IPS DF 6.9 (cell line): ENCODE measurements at regions not wholly inside any gene's neighbourhood (a gene's known extent, or its start where the extent isn't known, plus 50 kb on each side); places are given as distances from the start of the nearest gene placed in this dataset.
"Not testable (repeated sequence)": the region's sequence is repeated elsewhere in the genome, so short reads cannot be mapped to it uniquely, and the experiment has no call there.

ENCODE experiments used
- DNase-seq: peaks from one replicate; pipeline ENCODE4 v3.0.0-alpha.2; 2013; ENCODE audit warnings: low read depth, low spot score
- H3K27ac ChIP-seq: one replicate; pipeline ENCODE4 v1.5.1; 2013; ENCODE audit warnings: low read length, control low read depth
- H3K27me3 ChIP-seq: 2 replicates; pipeline ENCODE4 v1.6.1; 2013; ENCODE audit warnings: mild to moderate bottlenecking, low read length; ENCODE audit not compliant: control insufficient read depth, insufficient read depth
- H3K36me3 ChIP-seq: 2 replicates; pipeline ENCODE4 v1.6.1; 2013; ENCODE audit warnings: low read length; ENCODE audit not compliant: control insufficient read depth, insufficient read depth
- H3K4me1 ChIP-seq: 2 replicates; pipeline ENCODE4 v1.6.1; 2013; ENCODE audit warnings: low read length; ENCODE audit not compliant: control insufficient read depth, insufficient read depth
- H3K4me3 ChIP-seq: 2 replicates; pipeline ENCODE4 v1.5.1; 2013; ENCODE audit warnings: mild to moderate bottlenecking, low read length
- H3K9me3 ChIP-seq: 2 replicates; pipeline ENCODE4 v1.6.1; 2013; ENCODE audit warnings: low read length, inconsistent platforms; ENCODE audit not compliant: control insufficient read depth, insufficient read depth
- WGBS: extraction: QIAGEN DNeasy Blood & Tissue Kit; methylation state at CpG from one replicate; pipeline ENCODE4 v1.1.7; 2013; ENCODE audit warnings: mixed read lengths, missing lambda C conversion rate; ENCODE audit not compliant: insufficient read length, insufficient coverage; 5-methylcytosine and 5-hydroxymethylcytosine counted together

DNA sequence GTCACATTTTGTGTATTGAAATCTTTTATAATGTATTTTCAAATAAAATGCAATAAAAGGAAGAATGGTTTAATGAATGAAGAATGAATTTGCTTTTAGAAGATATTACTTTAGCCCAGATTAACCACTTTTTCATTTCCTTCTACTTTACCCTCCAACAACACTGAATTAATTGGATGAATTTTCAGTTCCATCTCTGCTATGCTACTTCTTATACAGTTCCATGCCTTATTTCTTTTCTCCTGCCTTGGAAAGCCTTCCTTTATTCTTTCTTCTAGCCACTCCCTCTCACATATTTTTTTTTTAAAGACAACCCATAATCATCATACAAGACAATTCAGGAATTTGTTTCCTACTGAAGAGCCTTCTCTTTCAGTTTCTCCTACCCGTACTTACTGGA lies 296.6 kb upstream of the TNC start:
- DNase-seq: no peak
- H3K4me1 ChIP-seq: no peaks in the 10 kb centered on the region; the same call in 1 of the 2 replicates
- H3K4me3 ChIP-seq: no peak overlapping the region
- WGBS: no CpG with 5 or more reads among the region's 1 CpG
- no peak overlapping the region for H3K27ac ChIP-seq
- no peaks in the 10 kb centered on the region; the same call in 1 of the 2 replicates for H3K27me3 ChIP-seq
- H3K36me3 ChIP-seq: no peaks in the 10 kb centered on the region
- no peaks in the 10 kb centered on the region for H3K9me3 ChIP-seq

DNA sequence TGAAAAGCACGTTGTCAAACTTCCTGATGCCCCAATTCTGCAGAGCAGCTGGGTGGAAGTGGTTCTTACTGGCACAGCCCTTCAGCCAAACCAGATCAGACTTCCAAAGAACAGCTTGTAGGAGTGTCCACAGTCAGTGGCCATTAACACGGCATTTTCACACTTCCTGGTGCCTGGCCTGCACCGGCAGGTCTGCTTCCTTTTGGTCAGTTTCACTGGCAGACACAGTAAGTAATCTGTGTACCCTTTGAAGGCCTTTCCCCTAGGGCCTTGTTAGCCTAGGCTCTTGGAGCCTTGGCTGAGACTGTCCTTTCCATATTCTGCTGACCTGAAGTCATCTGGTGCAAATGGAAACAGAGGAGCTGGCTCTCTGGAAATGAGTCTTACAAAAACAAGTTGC lies 297.5 kb upstream of the TNC start:
- WGBS: no CpG with 5 or more reads among the region's 3 CpGs
- Histone ChIP-seq H3K36me3 (no peaks in the 10 kb centered on the region), H3K27ac (no peak overlapping the region), H3K27me3 (no peaks in the 10 kb centered on the region; the same call in 1 of the 2 replicates), H3K4me1 (no peaks in the 10 kb centered on the region; the same call in 1 of the 2 replicates), H3K9me3 (no peaks in the 10 kb centered on the region), H3K4me3 (no peak overlapping the region)
- no peak for DNase-seq

DNA sequence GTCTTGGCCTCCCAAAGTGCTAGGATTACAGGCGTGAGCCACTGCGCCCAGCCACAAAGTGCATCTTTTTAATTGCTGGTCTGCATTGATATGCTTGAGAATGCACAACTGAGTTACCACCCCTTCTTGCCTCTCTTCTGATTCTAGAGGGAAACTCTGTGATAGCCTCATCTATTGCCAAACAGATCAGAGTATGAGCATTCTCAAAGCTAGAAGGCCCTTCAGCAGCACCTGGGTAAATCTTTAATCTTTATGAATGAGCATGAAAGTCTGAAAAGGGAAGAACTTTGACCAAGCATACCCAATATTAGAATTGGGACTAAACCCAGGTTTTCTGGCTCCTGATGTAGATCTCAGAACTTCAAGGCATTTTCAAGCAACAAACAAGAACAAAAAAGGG lies 298.3 kb upstream of the TNC start:
- DNase-seq: no peak
- no CpG with 5 or more reads among the region's 2 CpGs for WGBS
- H3K27ac ChIP-seq: no peak overlapping the region
- H3K36me3 ChIP-seq: no peaks in the 10 kb centered on the region
- no peaks in the 10 kb centered on the region for H3K9me3 ChIP-seq
- no peak overlapping the region for H3K4me3 ChIP-seq
- H3K27me3 ChIP-seq: no peaks in the 10 kb centered on the region; the same call in 1 of the 2 replicates
- H3K4me1 ChIP-seq: no peaks in the 10 kb centered on the region; the same call in 1 of the 2 replicates

DNA sequence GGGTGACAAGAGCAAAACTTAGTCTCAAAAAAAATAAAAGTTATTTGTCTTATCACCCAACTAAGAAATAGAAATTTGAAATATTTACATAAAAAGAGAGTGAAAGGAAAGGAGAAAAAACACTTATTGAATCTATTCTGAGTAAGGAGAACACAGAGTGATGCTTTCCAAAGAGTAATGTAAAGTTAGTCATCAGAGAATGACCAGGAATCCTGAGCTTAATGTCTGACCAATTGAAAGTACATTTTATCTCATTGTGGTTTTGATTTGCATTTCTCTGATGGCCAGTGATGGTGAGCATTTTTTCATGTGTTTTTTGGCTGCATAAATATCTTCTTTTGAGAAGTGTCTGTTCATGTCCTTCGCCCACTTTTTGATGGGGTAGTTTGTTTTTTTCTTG lies 300.2 kb upstream of the TNC start:
- no CpG with 5 or more reads among the region's 1 CpG for WGBS
- not testable (repeated sequence) for H3K27ac ChIP-seq, DNase-seq

DNA sequence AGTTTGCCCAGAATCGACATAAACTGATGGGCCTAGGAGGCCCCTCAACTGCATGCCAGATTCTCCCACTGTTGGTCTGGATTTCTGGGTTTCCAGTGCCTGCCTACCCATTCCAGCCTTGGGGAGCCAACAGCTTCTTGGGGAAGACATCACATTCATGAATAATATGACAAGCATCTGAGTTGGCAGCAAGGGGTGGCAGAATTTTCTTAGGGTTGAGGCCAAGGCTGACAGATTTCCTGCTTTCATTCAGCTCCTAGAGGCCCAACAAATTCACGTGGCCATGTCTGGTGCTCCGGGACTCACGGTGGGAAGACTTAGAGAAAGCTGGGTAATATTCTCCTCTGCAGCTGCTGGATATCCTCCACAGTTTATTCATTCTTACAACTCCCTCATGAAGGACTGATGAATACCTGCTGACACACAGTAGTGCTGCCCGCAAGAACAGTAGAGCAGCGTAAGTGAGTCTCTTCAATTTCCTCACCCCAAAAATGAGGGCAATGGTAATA lies 305.0 kb upstream of the TNC start:
- no peaks in the 10 kb centered on the region for H3K36me3 ChIP-seq
- no peak overlapping the region for H3K27ac ChIP-seq
- no peak overlapping the region for H3K4me3 ChIP-seq
- H3K4me1 ChIP-seq: no peaks in the 10 kb centered on the region
- H3K27me3 ChIP-seq: no peaks in the 10 kb centered on the region
- no peaks in the 10 kb centered on the region; the same call in 1 of the 2 replicates for H3K9me3 ChIP-seq
- DNase-seq: no peak
- no CpG with 5 or more reads among the region's 6 CpGs for WGBS

More for the DNA sequence above, 300.2 kb upstream of the TNC start:
- H3K36me3 ChIP-seq, H3K4me1 ChIP-seq, H3K27me3 ChIP-seq, H3K4me3 ChIP-seq, H3K9me3 ChIP-seq: not testable (repeated sequence)

DNA sequence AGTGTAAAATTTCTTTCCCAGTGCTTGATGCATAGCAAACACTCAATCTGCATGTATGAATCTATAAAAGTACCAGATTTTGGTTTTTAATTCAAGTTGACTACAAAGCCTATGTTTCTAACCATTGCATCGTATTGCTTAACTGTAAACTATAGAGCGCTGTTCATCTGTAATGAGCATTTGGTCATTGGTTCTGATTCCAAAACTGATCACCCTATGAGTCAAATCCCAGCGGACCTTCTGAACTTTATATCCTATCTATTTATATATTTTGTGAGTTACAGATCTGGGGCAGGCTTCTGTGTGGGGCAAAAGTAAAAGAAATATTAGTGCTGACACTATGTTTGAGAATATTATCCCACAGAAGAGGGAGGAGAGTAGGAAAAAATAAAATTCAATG lies 305.7 kb upstream of the TNC start:
- Histone ChIP-seq H3K4me3 (no peak overlapping the region), H3K27me3 (no peaks in the 10 kb centered on the region), H3K9me3 (no peaks in the 10 kb centered on the region; the same call in 1 of the 2 replicates), H3K36me3 (no peaks in the 10 kb centered on the region), H3K27ac (no peak overlapping the region), H3K4me1 (no peaks in the 10 kb centered on the region)
- no CpG with 5 or more reads among the region's 3 CpGs for WGBS
- DNase-seq: no peak

DNA sequence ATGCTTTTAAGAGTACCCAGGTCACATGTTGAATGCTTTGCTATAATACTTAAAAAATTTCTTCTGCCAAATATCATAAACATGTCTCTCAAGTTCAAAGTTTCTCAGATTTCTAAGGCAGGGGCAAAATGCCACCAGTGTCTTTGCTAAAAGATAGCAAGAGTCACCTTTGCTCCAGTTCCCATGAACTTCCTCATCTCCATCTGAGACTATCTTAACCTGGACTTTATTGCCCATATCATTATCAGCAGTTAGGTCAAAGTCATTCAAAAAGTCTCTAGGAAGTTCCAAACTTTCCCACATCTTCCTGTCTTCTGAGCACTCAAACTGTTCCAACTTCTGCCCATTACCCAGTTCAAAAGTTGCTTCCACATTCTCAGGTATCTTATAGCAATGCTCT lies 307.6 kb upstream of the TNC start:
- no peaks in the 10 kb centered on the region for H3K36me3 ChIP-seq
- H3K9me3 ChIP-seq: no peaks in the 10 kb centered on the region; the same call in 1 of the 2 replicates
- H3K27me3 ChIP-seq: no peaks in the 10 kb centered on the region
- no peak overlapping the region for H3K4me3 ChIP-seq
- H3K27ac ChIP-seq: no peak overlapping the region
- no peak for DNase-seq
- H3K4me1 ChIP-seq: no peaks in the 10 kb centered on the region

DNA sequence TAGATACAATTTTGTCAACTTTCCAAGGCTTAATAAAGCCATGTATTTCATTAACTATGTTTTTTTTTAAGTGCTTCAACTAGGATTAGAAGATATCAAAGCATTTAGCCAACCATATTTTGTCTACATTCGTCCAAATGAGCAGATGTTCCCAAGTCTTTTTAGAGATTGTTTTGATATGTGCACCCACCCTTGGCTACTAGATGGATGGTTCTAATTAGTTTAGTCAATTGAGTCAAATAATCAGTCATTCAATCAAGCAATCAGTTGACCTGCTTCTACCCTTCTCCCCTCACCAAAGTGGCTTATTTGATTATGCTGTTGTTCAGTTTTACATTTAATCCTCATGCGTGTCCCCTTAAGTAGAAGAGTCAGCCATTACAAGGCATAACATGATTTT lies 319.5 kb upstream of the TNC start:
- H3K4me3 ChIP-seq: no peak overlapping the region
- WGBS: no CpG with 5 or more reads among the region's 2 CpGs

DNA sequence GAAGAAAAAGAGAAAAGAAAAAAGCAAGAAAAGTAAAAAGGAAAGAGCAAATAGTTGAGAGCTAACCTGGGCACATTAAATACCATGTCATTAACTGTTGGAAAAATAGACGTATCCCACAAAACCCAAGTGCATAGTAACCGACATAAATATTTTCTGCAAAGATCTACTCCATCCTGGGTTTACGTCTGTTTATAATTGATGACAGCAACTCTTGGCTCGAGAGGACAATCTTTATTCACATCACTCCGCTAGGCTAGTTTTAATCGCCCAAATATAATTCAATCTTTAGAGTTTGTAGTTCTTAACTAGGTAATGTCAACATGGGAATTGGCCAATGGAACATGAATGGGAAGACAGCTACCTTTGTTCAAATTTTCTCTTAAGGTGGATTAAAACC lies 321.7 kb upstream of the TNC start:
- no peaks in the 10 kb centered on the region for H3K9me3 ChIP-seq
- no peak overlapping the region for H3K27ac ChIP-seq
- no peak overlapping the region for H3K4me3 ChIP-seq
- no peaks in the 10 kb centered on the region for H3K36me3 ChIP-seq
- WGBS: no CpG with 5 or more reads among the region's 6 CpGs
- H3K27me3 ChIP-seq: no peaks in the 10 kb centered on the region
- DNase-seq: no peak
- H3K4me1 ChIP-seq: no peaks in the 10 kb centered on the region

More for the DNA sequence above, 319.5 kb upstream of the TNC start:
- H3K36me3 ChIP-seq: no peaks in the 10 kb centered on the region
- H3K9me3 ChIP-seq: no peaks in the 10 kb centered on the region
- no peak overlapping the region for H3K27ac ChIP-seq
- DNase-seq: no peak
- H3K27me3 ChIP-seq: no peaks in the 10 kb centered on the region
- no peaks in the 10 kb centered on the region for H3K4me1 ChIP-seq

DNA sequence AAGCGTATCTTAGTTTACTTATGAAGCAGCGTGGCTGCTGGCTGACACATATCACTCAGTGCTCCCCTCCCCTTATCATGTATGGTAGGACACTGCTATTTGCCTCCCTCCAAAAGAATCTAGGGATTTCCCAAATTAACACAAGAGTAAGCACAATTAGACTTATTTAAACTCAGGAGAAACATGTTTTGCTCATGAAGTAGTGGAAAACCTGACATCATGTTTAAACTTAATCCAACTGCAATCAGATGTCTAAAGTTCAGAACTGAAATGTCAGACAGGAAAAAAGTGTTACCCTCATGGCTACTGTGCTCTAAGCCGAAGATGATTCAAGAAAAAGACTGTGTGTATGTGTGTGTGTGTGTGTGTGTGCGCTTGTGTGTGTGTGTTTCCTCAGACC lies 324.1 kb upstream of the TNC start:
- no peaks in the 10 kb centered on the region for H3K36me3 ChIP-seq
- no peaks in the 10 kb centered on the region for H3K9me3 ChIP-seq
- H3K27ac ChIP-seq: no peak overlapping the region
- H3K4me3 ChIP-seq: no peak overlapping the region
- DNase-seq: no peak
- no peaks in the 10 kb centered on the region for H3K4me1 ChIP-seq
- H3K27me3 ChIP-seq: no peaks in the 10 kb centered on the region
- no CpG with 5 or more reads among the region's 4 CpGs for WGBS

DNA sequence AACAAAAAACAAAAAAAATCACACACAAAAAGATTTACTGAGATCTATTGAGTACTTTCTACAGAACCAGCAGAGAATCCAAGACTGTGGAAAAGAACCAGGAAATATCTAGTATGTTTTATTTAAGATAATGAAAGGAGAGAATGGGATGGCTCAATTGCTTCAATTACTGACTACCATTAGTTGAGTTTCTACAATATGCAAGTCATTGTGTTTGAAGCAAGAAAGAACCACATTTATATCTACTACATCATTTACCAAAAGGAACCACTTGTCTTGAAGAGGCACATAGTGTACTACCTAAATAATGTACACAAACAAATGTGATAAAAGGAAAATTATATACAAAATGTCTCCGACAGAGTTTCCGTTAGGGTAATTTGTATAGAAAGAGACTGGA lies 325.9 kb upstream of the TNC start:
- no peaks in the 10 kb centered on the region for H3K27me3 ChIP-seq

More for the DNA sequence above, 325.9 kb upstream of the TNC start:
- no peaks in the 10 kb centered on the region for H3K9me3 ChIP-seq
- no peaks in the 10 kb centered on the region for H3K36me3 ChIP-seq
- no peak overlapping the region for H3K4me3 ChIP-seq
- no CpG with 5 or more reads among the region's 2 CpGs for WGBS
- no peaks in the 10 kb centered on the region for H3K4me1 ChIP-seq
- DNase-seq: no peak
- H3K27ac ChIP-seq: no peak overlapping the region
